HG03135 (cell line): ENCODE measurements at regions not wholly inside any gene's neighbourhood (a gene's known extent, or its start where the extent isn't known, plus 50 kb on each side); places are given as distances from the start of the nearest gene placed in this dataset.

Source experiments
- ATAC-seq: cut with Tn5 transposase; IDR thresholded peaks from one replicate; pipeline ENCODE4 v1.9.1; 2021; ENCODE audit warnings: mild to moderate bottlenecking, moderate library complexity; ENCODE audit not compliant: unreplicated experiment

GRCh38 chr9:82538634-82539033 is 524.3 kb downstream of the RASEF start:
- no peak for ATAC-seq

DNA sequence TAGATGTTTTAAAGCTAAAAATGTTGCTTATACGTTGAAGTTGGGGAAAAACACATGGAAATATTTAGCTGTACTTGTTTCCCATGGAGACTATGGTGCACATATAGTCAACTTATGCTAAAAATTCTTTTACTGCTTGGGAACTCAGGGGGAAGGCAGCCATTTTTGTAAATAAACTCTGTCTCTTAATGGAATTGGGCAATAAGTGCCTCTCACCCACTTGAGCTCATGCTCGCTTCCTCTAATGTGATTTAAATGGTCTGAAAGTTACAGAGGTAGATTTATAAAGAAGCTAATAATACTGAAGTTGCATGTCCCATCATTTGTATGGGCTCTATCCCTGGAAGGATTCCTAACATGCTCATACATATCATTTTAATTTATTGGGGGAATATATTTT is 523.8 kb downstream of the RASEF start:
- no peak for ATAC-seq

DNA sequence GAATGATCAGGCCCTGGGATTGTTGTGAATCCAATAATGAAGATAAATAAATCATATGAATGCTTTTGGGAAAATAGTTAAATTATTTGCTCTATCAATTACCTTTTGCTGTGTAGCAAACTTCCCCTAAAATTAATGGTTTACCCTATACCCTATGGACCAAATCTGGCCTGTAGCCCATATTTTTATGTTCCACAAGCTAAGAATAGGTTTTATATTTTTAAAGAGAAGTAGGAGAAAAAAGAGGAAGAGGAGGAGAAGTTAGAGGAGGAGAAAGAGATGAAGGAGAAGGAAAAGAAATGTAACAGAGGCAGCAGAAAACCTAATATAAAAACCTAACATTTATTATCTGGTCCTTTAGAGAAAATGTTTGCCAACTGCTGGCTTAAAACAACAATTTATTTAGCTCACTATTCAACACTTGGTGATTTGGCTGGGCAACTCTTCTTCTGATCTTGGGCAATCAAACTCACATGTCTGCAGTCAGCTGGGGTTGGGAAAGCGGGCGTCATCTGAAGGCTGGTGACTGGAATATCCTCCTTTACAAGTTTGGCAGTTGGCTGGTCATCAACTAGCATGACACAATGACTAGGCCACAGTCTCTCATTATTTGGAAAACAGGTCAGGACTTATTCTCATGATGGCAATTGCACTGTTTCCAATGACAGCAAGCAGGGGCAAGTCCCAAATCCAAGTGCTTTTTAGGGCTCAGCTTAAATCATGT is 522.9 kb downstream of the RASEF start:
- no peak for ATAC-seq

- ATAC-seq = no peak
Observed at GRCh38 chr9:82543726-82544125, 519.2 kb downstream of the RASEF start.

- ATAC-seq = no peak
Observed at GRCh38 chr9:82546136-82546535, 516.8 kb downstream of the RASEF start.

DNA sequence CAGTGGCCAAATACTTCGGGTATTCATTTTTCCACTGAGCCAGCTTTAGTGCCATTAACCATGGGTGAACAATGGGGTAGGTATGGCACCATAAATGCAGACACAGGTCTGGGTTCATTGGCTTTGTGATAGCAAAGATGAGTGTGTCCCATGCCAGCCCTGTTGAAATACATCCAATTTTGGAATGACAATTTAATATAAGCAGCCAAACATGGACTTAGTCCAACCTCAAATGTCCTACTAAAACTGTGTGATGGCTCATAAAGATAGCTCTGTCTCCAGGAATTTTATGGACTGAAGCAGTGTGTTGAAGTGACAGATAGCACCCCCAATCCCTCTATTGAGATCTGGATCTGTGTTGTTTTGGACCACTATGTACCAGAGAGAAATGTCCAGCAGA is 514.9 kb downstream of the RASEF start:
- ATAC-seq = no peak

- no peak for ATAC-seq
Observed at GRCh38 chr9:82549174-82549821, 513.6 kb downstream of the RASEF start.

DNA sequence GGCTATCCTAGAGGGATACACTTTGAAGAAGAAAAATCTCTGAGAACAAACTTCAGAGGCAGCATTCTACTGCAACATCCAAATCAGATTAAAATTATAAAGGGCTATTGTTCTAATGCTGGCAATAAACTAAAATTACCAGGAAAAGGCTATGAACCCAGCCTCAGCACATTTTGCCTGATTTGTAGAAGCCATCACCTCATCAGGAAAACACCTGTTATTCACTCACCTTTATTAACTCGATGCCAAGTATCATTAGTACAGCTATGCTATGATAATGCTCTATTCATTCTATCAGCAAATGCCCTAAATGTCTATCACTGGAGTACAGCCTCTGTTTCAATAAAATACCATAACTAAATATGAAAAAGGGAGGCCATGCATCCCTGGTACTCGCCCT is 510.2 kb downstream of the RASEF start:
- ATAC-seq = no peak

GRCh38 chr9:82553654-82554366 is 509.1 kb downstream of the RASEF start:
- no peak for ATAC-seq

DNA sequence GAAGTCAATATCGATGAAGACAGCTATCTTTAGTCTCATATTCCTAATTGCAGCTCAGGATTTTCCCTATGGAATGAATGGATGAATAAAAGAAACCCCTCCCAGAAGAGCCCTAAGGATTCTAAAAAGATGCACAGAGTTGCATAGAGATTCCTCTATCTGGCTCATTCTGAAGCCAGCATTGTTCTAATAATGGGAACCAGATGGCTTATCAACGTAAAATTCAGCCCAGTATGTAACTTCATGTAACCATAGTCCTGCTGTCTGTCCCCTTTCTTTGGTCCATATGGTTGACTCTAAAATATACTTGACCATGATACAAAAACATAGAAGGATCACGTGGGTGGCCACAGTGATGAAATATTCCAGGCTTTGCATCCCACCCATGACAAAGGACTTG is 508.6 kb downstream of the RASEF start:
- no peak for ATAC-seq

DNA sequence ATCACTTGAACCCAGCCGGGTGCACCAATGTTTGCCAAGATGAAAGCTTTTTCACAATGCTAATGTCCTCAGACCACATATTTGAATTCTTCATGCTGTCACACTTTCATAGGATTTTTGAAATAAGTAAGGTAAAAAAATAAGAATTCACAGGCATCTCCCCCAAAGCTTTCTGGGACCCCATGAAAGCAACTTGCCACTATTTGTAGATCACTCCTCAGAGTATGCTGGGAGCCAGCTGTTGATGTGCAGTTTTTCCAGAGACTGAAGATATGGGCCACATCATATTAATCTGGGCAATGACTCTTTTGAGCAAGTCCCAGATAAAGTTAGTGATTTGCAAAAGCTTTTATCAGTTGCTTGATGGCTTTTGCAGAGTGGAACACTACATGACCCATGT is 507.9 kb downstream of the RASEF start:
- no peak for ATAC-seq

- ATAC-seq = no peak
Observed at GRCh38 chr9:82555431-82556051, 507.4 kb downstream of the RASEF start.

DNA sequence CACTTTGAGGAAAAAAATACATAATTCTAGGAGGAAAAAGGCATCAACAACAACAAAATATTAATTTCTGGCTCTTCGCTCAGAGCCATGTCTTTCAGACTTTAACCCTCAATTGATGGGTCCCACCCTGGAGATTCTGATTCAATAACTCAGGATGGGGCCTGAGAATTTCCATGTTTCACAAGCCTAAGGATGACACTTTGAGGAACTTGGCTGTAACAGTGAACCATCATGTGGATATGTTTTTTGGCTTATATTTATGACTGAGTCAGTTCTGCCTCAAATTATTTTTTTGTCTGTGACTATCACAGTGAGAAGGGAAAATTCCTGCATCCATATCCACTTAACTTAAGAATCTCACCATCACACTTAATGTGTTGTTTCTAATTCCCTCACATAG is 504.6 kb downstream of the RASEF start:
- no peak for ATAC-seq

GRCh38 chr9:82558855-82559630 is 503.9 kb downstream of the RASEF start:
- no peak for ATAC-seq

DNA sequence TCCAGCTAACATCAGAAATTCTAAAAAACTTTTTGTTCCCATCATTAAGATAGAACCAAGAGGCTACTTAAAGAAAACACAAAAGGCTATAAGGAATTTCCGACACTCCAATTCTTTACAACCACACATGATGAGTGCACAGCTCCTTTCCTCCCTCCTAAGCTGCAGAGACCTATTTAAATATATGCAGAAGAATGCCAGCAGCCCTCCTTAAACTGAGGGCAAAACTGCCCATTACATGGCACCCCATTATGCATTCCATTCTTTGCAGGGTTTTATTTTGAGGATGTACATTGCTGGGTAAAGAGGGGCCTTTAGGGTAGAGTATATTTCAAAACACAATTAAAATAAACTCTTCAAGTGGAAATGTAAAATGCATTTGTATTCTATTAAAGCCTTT is 502.9 kb downstream of the RASEF start:
- no peak for ATAC-seq

DNA sequence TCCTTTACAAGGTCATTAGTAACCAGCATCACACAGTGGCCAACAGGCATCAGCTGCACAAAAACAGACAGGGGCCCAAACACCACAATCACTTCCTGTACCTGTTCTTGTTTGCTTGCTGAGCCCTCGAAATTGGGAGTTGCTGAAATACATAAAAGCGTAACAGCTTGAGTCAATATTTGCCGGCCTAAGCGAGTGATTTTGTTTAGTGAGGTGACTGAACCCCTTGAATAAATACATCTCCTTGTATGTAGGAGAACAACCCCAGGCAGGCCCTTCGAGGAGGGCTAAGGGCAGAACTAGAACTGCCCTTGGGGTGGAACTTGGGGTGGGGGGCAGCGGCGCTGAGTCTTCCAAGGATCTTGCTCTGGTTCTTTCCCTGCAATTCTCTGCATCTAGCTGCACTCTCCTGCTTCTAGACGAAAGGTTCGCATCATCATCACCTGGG is 502.5 kb downstream of the RASEF start:
- ATAC-seq = no peak

- no peak for ATAC-seq
Observed at GRCh38 chr9:82563094-82563493, 499.8 kb downstream of the RASEF start.

DNA sequence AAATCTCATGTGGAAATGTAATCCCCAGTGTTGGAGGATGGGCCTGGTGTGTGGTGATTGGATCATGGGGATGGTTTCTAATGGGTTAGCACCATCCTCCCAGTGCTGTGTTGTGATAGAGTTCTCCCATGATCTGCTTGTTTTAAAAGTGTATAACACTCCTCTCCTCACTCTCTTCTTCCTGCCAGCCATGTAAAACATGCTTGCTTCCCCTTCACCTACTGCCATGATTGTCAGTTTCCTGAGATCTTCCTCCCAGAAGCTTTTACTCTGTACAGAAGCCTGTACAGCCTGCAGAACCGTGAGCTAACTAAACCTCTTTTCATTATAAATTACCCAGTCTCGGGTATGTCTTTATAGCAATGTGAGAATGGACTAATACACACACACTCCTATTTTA is 499.1 kb downstream of the RASEF start:
- ATAC-seq = no peak

DNA sequence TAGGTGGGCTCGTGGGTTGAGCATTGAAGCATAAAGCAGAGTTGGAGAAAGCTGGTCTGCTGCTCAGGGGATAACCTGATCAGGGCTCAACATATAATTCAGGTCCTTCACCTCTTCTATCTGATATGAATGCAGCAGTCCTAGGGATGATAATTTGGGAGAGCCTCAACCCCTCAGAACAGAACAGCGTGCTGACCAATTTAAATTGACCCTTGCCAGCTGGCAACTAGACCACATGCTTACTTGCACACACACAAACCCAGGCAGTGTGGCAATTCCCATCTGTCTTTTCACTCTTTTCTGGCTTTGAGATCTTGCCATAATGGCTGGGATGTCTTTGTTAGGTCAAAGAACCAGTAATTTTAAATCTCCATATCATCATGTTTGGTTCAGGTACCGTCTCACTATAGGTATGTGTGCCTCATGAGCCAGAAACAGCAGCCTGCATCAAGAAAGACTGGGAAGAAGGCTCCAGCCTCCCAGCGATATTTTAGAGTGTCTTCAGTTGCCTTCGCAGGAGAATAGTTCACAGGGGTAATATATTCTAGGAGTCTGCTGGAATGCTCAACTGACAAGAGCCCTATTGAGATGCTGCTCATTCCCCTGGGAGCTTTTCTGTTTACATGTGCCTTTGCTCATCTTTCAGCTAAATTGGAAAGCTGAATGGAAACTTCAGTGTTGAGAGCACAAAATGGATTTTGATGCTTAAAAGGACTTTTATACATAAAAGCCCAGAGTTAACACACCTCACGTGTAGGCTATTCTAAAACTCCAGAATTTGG is 497.6 kb downstream of the RASEF start:
- ATAC-seq = no peak

DNA sequence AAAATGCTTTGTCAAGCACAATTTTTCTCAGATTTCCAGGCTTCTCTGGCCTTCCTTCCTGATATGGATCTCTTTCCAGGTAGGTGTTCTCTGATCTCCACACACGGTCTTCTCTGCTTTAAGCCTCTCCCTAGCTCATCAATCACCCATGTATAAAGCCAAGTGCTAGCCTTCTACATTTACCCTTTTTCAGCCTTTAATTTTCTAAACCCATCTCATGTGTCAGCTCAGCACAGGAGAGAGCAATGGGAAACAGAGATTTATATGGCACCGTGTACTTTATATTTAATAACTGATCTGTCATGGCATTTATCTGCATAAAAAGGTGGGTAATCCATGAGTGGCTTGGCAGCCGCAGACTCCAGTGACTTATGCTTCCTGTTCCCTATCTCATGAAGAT is 495.0 kb downstream of the RASEF start:
- no peak for ATAC-seq
